OCI-LY7 (cell line): ENCODE measurements at regions not wholly inside any gene's neighbourhood (a gene's known extent, or its start where the extent isn't known, plus 50 kb on each side); places are given as distances from the start of the nearest gene placed in this dataset.

Source experiments
- CTCF ChIP-seq: fragments of 200-600 bp; sonication (generic); conservative IDR thresholded peaks from 2 replicates; pipeline ENCODE4 v1.5.1; 2014; ENCODE audit warnings: mild to moderate bottlenecking, antibody characterized with exemption, low read length, moderate library complexity, mixed read lengths
- EZH2phosphoT487 ChIP-seq: fragments of 200-600 bp; sonication (generic); IDR thresholded peaks from 2 replicates; pipeline ENCODE4 v1.6.1; 2018; ENCODE audit warnings: low read depth, borderline replicate concordance, mild to moderate bottlenecking, mixed run types, antibody characterized with exemption, low read length, moderate library complexity, mixed read lengths

GRCh38 chr10:54906940-54907339 is 105.9 kb upstream of the PCDH15 start:
- no peak for TF ChIP-seq CTCF
- TF ChIP-seq EZH2phosphoT487 = no peak
